ENCODE measurements at regions not wholly inside any gene's neighbourhood (a gene's known extent, or its start where the extent isn't known, plus 50 kb on each side); places are given as distances from the start of the nearest gene placed in this dataset.

GRCh38 chr6:99129835-99130234 lies 182.1 kb upstream of the FBXL4 start:
- H4K20me1 ChIP-seq (ENCODE audit: insufficient read depth, low read length): no peaks in the 10 kb centered on the region
- no peaks in the 10 kb centered on the region for H3K9me2 ChIP-seq (ENCODE audit: low read depth, low read length)
- no peaks in the 10 kb centered on the region for H3K4me1 ChIP-seq (ENCODE audit: insufficient read depth, low read length, severe bottlenecking)
- H3K79me2 ChIP-seq (ENCODE audit: insufficient read depth, low read length): no peaks in the 10 kb centered on the region
- no peak overlapping the region for H3K4me3 ChIP-seq (ENCODE audit: low read depth, low read length, poor library complexity, severe bottlenecking)
- no peaks in the 10 kb centered on the region for H3K27me3 ChIP-seq (ENCODE audit: insufficient read depth, low read length)
- no peaks in the 10 kb centered on the region for H3K9me3 ChIP-seq (ENCODE audit: low read length)
- no peak overlapping the region for H2AFZ ChIP-seq (ENCODE audit: low read length)
- no peak for TF ChIP-seq CTCF (IDR thresholded peaks at IDR 0.05; ENCODE audit: low read length)
- TF ChIP-seq EZH2 (IDR thresholded peaks at IDR 0.05; ENCODE audit: borderline replicate concordance, low read length): no peak
- H3K36me3 ChIP-seq (ENCODE audit: insufficient read depth, low read length): no peaks in the 10 kb centered on the region
- H3F3A ChIP-seq (ENCODE audit: insufficient read depth, low read length): no peaks in the 10 kb centered on the region
- H3K27ac ChIP-seq (ENCODE audit: low read depth, low read length, poor library complexity, severe bottlenecking): no peak overlapping the region
- H3K9ac ChIP-seq (ENCODE audit: low read length): no peak overlapping the region
- H3K4me2 ChIP-seq (ENCODE audit: low read length): no peak overlapping the region

DNA sequence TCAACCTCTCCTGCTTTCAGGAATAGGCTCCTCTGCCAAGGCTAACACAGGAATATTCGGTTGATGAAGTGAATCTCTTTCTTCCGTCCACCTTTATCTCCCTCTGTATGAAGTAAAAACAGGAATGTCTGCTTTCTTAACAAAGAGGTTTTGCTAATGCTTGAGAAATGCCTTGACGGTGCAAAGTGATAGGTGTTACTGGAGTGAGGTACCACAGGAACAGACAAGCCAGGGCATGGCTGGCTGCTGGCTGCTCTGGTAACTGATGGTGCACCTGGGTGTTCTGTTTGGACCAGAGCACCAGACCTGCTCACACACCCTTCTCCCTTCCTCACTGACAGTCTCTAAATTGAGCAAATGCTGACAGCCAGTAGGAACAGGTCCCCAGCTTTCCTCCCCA lies 174.0 kb upstream of the FBXL4 start:
- no peaks in the 10 kb centered on the region for H3K9me3 ChIP-seq (ENCODE audit: low read length)
- no peaks in the 10 kb centered on the region for H3K4me1 ChIP-seq (ENCODE audit: insufficient read depth, low read length, severe bottlenecking)
- no peak overlapping the region for H3K27ac ChIP-seq (ENCODE audit: low read depth, low read length, poor library complexity, severe bottlenecking)
- no peaks in the 10 kb centered on the region for H4K20me1 ChIP-seq (ENCODE audit: insufficient read depth, low read length)
- no peak overlapping the region for H3K4me3 ChIP-seq (ENCODE audit: low read depth, low read length, poor library complexity, severe bottlenecking)
- H3K9ac ChIP-seq (ENCODE audit: low read length): no peak overlapping the region
- H3K36me3 ChIP-seq (ENCODE audit: insufficient read depth, low read length): no peaks in the 10 kb centered on the region
- H3K79me2 ChIP-seq (ENCODE audit: insufficient read depth, low read length): no peaks in the 10 kb centered on the region
- H3K9me2 ChIP-seq (ENCODE audit: low read depth, low read length): no peaks in the 10 kb centered on the region
- no peak overlapping the region for H3K4me2 ChIP-seq (ENCODE audit: low read length)
- TF ChIP-seq CTCF (IDR thresholded peaks at IDR 0.05; ENCODE audit: low read length) (no peak), EZH2 (IDR thresholded peaks at IDR 0.05; ENCODE audit: borderline replicate concordance, low read length) (no peak)
- H2AFZ ChIP-seq (ENCODE audit: low read length): no peak overlapping the region
- no peaks in the 10 kb centered on the region for H3K27me3 ChIP-seq (ENCODE audit: insufficient read depth, low read length)
- no peaks in the 10 kb centered on the region for H3F3A ChIP-seq (ENCODE audit: insufficient read depth, low read length)

- no peak overlapping the region for H2AFZ ChIP-seq (ENCODE audit: low read length)
- H3K4me1 ChIP-seq (ENCODE audit: insufficient read depth, low read length, severe bottlenecking): no peaks in the 10 kb centered on the region
- no peak overlapping the region for H3K4me3 ChIP-seq (ENCODE audit: low read depth, low read length, poor library complexity, severe bottlenecking)
- H3K9ac ChIP-seq (ENCODE audit: low read length): no peak overlapping the region
- no peaks in the 10 kb centered on the region for H3K79me2 ChIP-seq (ENCODE audit: insufficient read depth, low read length)
- H3K36me3 ChIP-seq (ENCODE audit: insufficient read depth, low read length): no peaks in the 10 kb centered on the region
- no peaks in the 10 kb centered on the region for H3K27me3 ChIP-seq (ENCODE audit: insufficient read depth, low read length)
- no peak for TF ChIP-seq CTCF (IDR thresholded peaks at IDR 0.05; ENCODE audit: low read length)
- no peak for TF ChIP-seq EZH2 (IDR thresholded peaks at IDR 0.05; ENCODE audit: borderline replicate concordance, low read length)
- H4K20me1 ChIP-seq (ENCODE audit: insufficient read depth, low read length): no peaks in the 10 kb centered on the region
- no peaks in the 10 kb centered on the region for H3F3A ChIP-seq (ENCODE audit: insufficient read depth, low read length)
- H3K9me3 ChIP-seq (ENCODE audit: low read length): no peaks in the 10 kb centered on the region
- no peaks in the 10 kb centered on the region for H3K9me2 ChIP-seq (ENCODE audit: low read depth, low read length)
- no peak overlapping the region for H3K27ac ChIP-seq (ENCODE audit: low read depth, low read length, poor library complexity, severe bottlenecking)
- H3K4me2 ChIP-seq (ENCODE audit: low read length): no peak overlapping the region
Observed at GRCh38 chr6:99120641-99121040, 172.9 kb upstream of the FBXL4 start.

All from OCI-LY1 (cell line).